GM12878 (cell line): ENCODE measurements at regions not wholly inside any gene's neighbourhood (a gene's known extent, or its start where the extent isn't known, plus 50 kb on each side); places are given as distances from the start of the nearest gene placed in this dataset.

ENCODE experiments used
- ATAC-seq: fragments of 200-7000 bp; cut with Tn5 transposase; 3 replicates; pipeline ENCODE4 v1.9.1; 2020; ENCODE audit warnings: mild to moderate bottlenecking, moderate library complexity
- BruUV-seq: library from RNA; stranded (reverse); fragments of 400-500 nt; replicated peaks from 2 replicates; lab custom pipeline; 2021; lab: Mats Ljungman, UMichigan
- CTCF ChIA-PET: fragments of 300-600 bp; sonication (Branson Sonifier 250); formaldehyde crosslinking; extraction: SDS; loops from one replicate; lab custom pipeline; 2021; ENCODE audit warnings: inconsistent platforms; lab: Yijun Ruan, JAX
- POLR2A ChIA-PET: fragments of 350-600 bp; formaldehyde crosslinking; extraction: SDS; loops from one replicate; lab custom pipeline; 2021; ENCODE audit warnings: inconsistent platforms; lab: Charles Lee
- RAD21 ChIA-PET: fragments of 300-600 bp; sonication (Branson Sonifier 250); formaldehyde crosslinking; loops from one replicate; lab custom pipeline; 2023; ENCODE audit warnings: antibody characterized with exemption; ENCODE audit not compliant: unreplicated experiment; lab: Charles Lee
- SMC1A ChIA-PET: fragments of 300-600 bp; sonication (Branson Sonifier 250); formaldehyde crosslinking; loops from one replicate; lab custom pipeline; 2023; ENCODE audit not compliant: unreplicated experiment, uncharacterized antibody; lab: Charles Lee
- DNase-seq: peaks from one replicate; pipeline ENCODE4 v3.0.0-alpha.2; 2011; ENCODE audit warnings: low read depth, low spot score
- FAIRE-seq: peaks from 3 replicates; lab custom pipeline; 2011; peaks lifted over from hg19 to GRCh38; lab: Jason Lieb, UNC
- H2AFZ ChIP-seq: 2 replicates; pipeline ENCODE4 v1.6.0; 2011; ENCODE audit warnings: low read depth, low read length, control low read depth; ENCODE audit not compliant: control insufficient read depth
- H3K27ac ChIP-seq: 2 replicates; pipeline ENCODE4 v1.5.1; 2011; ENCODE audit warnings: control low read depth; ENCODE audit not compliant: control insufficient read depth, insufficient read depth
- H3K27me3 ChIP-seq, 2 experiments: replicated peaks in 1 of 2; 2 replicates each; pipeline versions ENCODE4 v1.6.0 to v1.6.1; 2011; ENCODE audit warnings: low read length in 1 of 2; ENCODE audit not compliant: control insufficient read depth in 2 of 2, insufficient read depth in 2 of 2
- H3K36me3 ChIP-seq, 2 experiments: 2 replicates each; pipeline ENCODE4 v1.5.1; 2011; ENCODE audit warnings: low read length in 1 of 2; ENCODE audit not compliant: control insufficient read depth in 2 of 2, insufficient read depth in 2 of 2
- H3K4me1 ChIP-seq: 2 replicates; pipeline ENCODE4 v1.6.1; 2011; ENCODE audit warnings: mild to moderate bottlenecking, low read length, moderate library complexity, mixed read lengths; ENCODE audit not compliant: control insufficient read depth, insufficient read depth
- H3K4me2 ChIP-seq: 2 replicates; pipeline ENCODE4 v1.6.0; 2011; ENCODE audit warnings: control low read depth; ENCODE audit not compliant: control insufficient read depth, insufficient read depth
- H3K4me3 ChIP-seq: fragments of 200-600 bp; sonication (generic); 2 replicates; pipeline ENCODE4 v1.5.1; 2016
- H3K79me2 ChIP-seq: 2 replicates; pipeline ENCODE4 v1.6.0; 2011; ENCODE audit warnings: low read length; ENCODE audit not compliant: control insufficient read depth, insufficient read depth
- H3K9ac ChIP-seq: 2 replicates; pipeline ENCODE4 v1.8.0; 2011; ENCODE audit warnings: low read length, control low read depth, mixed read lengths; ENCODE audit not compliant: control insufficient read depth, insufficient read depth
- H3K9me3 ChIP-seq: replicated peaks from 3 replicates; pipeline ENCODE4 v1.5.1; 2011; ENCODE audit warnings: mild to moderate bottlenecking, low read length; ENCODE audit not compliant: control insufficient read depth, insufficient read depth
- H4K20me1 ChIP-seq: 2 replicates; pipeline ENCODE4 v1.6.0; 2011; ENCODE audit not compliant: control insufficient read depth, insufficient read depth
- BRCA1 ChIP-seq: IDR thresholded peaks from 2 replicates; pipeline ENCODE4 v1.6.1; 2011; ENCODE audit warnings: low read depth, low read length, improper control_type of control experiment
- CREB1 ChIP-seq: IDR thresholded peaks from 2 replicates; pipeline ENCODE4 v1.6.1; 2012; ENCODE audit warnings: low read depth, mild to moderate bottlenecking, inconsistent platforms
- EGR1 ChIP-seq, 2 experiments: IDR thresholded peaks; 1 replicate in 1 of 2; 2 replicates in 1 of 2; pipeline ENCODE4 v1.6.1; 2011 to 2012; ENCODE audit warnings: low read depth in 2 of 2, low read length in 2 of 2, borderline replicate concordance in 1 of 2, mild to moderate bottlenecking in 1 of 2, moderate library complexity in 1 of 2
- EP300 ChIP-seq, 2 experiments: fragments of 150-350 bp in 1 of 2; IDR thresholded peaks; 2 replicates each; pipeline ENCODE4 v1.6.1; 2011 to 2012; ENCODE audit warnings: low read depth in 2 of 2, low read length in 2 of 2, borderline replicate concordance in 1 of 2, improper control_type of control experiment in 1 of 2, inconsistent platforms in 1 of 2; ENCODE audit not compliant: control insufficient read depth in 1 of 2
- NR2F1 ChIP-seq: fragments of 450-650 bp; conservative IDR thresholded peaks from 2 replicates; pipeline ENCODE4 v1.6.1; 2017; ENCODE audit warnings: mild to moderate bottlenecking
- PAX5 ChIP-seq: IDR thresholded peaks from 2 replicates; pipeline ENCODE4 v1.6.1; 2011; ENCODE audit warnings: low read depth, low read length, borderline replicate concordance
- POLR2A ChIP-seq: IDR thresholded peaks from 2 replicates; pipeline ENCODE4 v1.6.1; 2011; ENCODE audit warnings: low read depth, mild to moderate bottlenecking, low read length
- SREBF2 ChIP-seq: IDR thresholded peaks from 2 replicates; pipeline ENCODE4 v1.6.1; 2012; ENCODE audit warnings: mild to moderate bottlenecking, low read length
- SRF ChIP-seq, 2 experiments: IDR thresholded peaks; 2 replicates each; pipeline ENCODE4 v1.6.1; 2011; ENCODE audit warnings: low read depth in 2 of 2, low read length in 2 of 2, mild to moderate bottlenecking in 1 of 2, moderate library complexity in 1 of 2
- YBX1 ChIP-seq: fragments of 450-650 bp; IDR thresholded peaks from 2 replicates; pipeline ENCODE4 v1.6.1; 2016; ENCODE audit warnings: antibody characterized with exemption
- YY1 ChIP-seq: IDR thresholded peaks from 2 replicates; pipeline ENCODE4 v1.6.1; 2011; ENCODE audit warnings: low read depth, mild to moderate bottlenecking, low read length
- ZNF217 ChIP-seq: fragments of 450-650 bp; IDR thresholded peaks from 2 replicates; pipeline ENCODE4 v1.6.1; 2017; ENCODE audit warnings: antibody characterized with exemption, mild to moderate bottlenecking
- WGBS: methylation state at CpG from one replicate; pipeline ENCODE4 v1.1.6; 2016; ENCODE audit warnings: low lambda C conversion rate; ENCODE audit not compliant: insufficient replicate concordance, insufficient coverage; ENCODE audit errors: missing lambda C conversion rate; 5-methylcytosine and 5-hydroxymethylcytosine counted together
- in situ Hi-C: fragments of 300-500 bp; cut with MboI; formaldehyde crosslinking; loops from 9 replicates; pipeline ENCODE4 v1.14.3; 2018; ENCODE audit warnings: mixed read lengths
- intact Hi-C: fragments of 100-400 bp; cut with micrococcal nuclease; formaldehyde crosslinking; loops from one replicate; pipeline ENCODE4 v1.14.2; 2022; ENCODE audit not compliant: unreplicated experiment
- TF ChIP-seq, protein P1 (sequence below): fragments of 450-650 bp; IDR thresholded peaks from 2 replicates; pipeline ENCODE4 v1.6.1; 2017; ENCODE audit warnings: borderline replicate concordance
- TF ChIP-seq, protein P2 (sequence below): IDR thresholded peaks from 2 replicates; pipeline ENCODE4 v1.6.1; 2012; ENCODE audit warnings: low read depth, low read length, improper control_type of control experiment

DNA sequence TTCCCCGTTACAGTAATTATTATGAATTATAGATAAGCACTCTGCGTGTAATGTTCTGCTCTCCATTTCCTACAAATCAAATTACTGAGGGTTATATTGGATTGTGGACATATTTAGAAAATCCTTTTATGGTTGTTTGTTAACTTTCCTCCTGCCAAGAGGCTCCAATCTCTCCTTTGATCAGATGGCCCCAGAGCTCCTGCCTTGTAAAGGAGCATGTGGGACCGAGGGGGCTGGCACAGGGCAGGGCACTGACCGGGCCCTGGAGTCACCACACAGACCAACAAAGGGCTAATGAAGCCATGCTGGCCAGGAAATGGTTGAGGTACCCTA, 415.9 kb downstream of the EFNA5 start:
- CTCF ChIA-PET, result interaction anchor here (1.2 to 1.8 kb wide), 3 partner anchors 9 to 105 kb away, joined by 3 to 10 read pairs (median 3); no protein-coding TSS in a partner anchor
- no TSS peak for BruUV-seq

More for the DNA sequence above, 415.9 kb downstream of the EFNA5 start:
- no peaks in the 10 kb centered on the region for H3K4me1 ChIP-seq
- POLR2A ChIA-PET, result no interaction called here
- H3K27me3 ChIP-seq, result peaks cover 0 to 4% of the 10 kb centered on the region in 2 experiments; a peak in 1 of 4 replicates
- H4K20me1 ChIP-seq, result no peaks in the 10 kb centered on the region
- no peaks in the 10 kb centered on the region for H3K79me2 ChIP-seq
- in situ Hi-C loops, result no loop called here
- H3K27ac ChIP-seq, result no peak overlapping the region
- DNase-seq, result no peak
- no peak overlapping the region for H3K4me3 ChIP-seq
- no peaks in the 10 kb centered on the region for H3K36me3 ChIP-seq
- no peak for TF ChIP-seq YBX1
- TF ChIP-seq, protein P1, sequence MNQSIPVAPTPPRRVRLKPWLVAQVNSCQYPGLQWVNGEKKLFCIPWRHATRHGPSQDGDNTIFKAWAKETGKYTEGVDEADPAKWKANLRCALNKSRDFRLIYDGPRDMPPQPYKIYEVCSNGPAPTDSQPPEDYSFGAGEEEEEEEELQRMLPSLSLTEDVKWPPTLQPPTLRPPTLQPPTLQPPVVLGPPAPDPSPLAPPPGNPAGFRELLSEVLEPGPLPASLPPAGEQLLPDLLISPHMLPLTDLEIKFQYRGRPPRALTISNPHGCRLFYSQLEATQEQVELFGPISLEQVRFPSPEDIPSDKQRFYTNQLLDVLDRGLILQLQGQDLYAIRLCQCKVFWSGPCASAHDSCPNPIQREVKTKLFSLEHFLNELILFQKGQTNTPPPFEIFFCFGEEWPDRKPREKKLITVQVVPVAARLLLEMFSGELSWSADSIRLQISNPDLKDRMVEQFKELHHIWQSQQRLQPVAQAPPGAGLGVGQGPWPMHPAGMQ, result no peak
- TF ChIP-seq SRF (IDR thresholded peaks at IDR 0.05; ENCODE audit: low read depth in 2 of 2, low read length in 2 of 2), result no peak
- no peak for TF ChIP-seq BRCA1
- TF ChIP-seq, protein P2, sequence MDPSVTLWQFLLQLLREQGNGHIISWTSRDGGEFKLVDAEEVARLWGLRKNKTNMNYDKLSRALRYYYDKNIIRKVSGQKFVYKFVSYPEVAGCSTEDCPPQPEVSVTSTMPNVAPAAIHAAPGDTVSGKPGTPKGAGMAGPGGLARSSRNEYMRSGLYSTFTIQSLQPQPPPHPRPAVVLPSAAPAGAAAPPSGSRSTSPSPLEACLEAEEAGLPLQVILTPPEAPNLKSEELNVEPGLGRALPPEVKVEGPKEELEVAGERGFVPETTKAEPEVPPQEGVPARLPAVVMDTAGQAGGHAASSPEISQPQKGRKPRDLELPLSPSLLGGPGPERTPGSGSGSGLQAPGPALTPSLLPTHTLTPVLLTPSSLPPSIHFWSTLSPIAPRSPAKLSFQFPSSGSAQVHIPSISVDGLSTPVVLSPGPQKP, result no peak
- TF ChIP-seq PAX5, result no peak
- TF ChIP-seq POLR2A, result no peak
- no peak for TF ChIP-seq EP300 (IDR thresholded peaks at IDR 0.05; ENCODE audit: borderline replicate concordance in 1 of 2, control insufficient read depth in 1 of 2, low read depth in 2 of 2, low read length in 2 of 2)
- no peak for TF ChIP-seq EGR1 (IDR thresholded peaks at IDR 0.05; ENCODE audit: borderline replicate concordance in 1 of 2, low read depth in 2 of 2, low read length in 2 of 2)
- no peak for TF ChIP-seq NR2F1
- TF ChIP-seq SREBF2, result no peak
- no peak for TF ChIP-seq ZNF217
- TF ChIP-seq CREB1, result no peak
- TF ChIP-seq YY1, result no peak
- TF ChIP-seq, all 136 proteins: peak for 0
- SMC1A ChIA-PET, result interaction anchor here (1.1 to 1.9 kb wide), 3 partner anchors 11 to 31 kb away, joined by 3 to 6 read pairs (median 5); no protein-coding TSS in a partner anchor
- Histone ChIP-seq H3K9me3 (peaks cover 2% of the 10 kb centered on the region; the same call in 2 of the 3 replicates), H3K4me2 (no peak overlapping the region), H2AFZ (no peak overlapping the region), H3K9ac (no peak overlapping the region)
- intact Hi-C loops, result loop anchor here (5.0 kb wide), 2 partner anchors 132 to 417 kb away; partner anchors contain the start of gene EFNA5
- WGBS, result 48% methylated on average over 4 of the region's 4 CpGs
- no peak for ATAC-seq
- no peak for FAIRE-seq
- RAD21 ChIA-PET, result interaction anchor here (1.8 kb wide), 1 partner anchor 8 kb away, joined by 5 read pairs; no protein-coding TSS in a partner anchor
